Stimulated activated CD4-positive, alpha-beta T cell treated with anti-CD3 and anti-CD28 coated beads, Interleukin-12 subunit alpha, Interleukin-12 subunit beta, amount 100 ng/mL, for 24 hours (primary cell): ENCODE measurements at regions not wholly inside any gene's neighbourhood (a gene's known extent, or its start where the extent isn't known, plus 50 kb on each side); places are given as distances from the start of the nearest gene placed in this dataset.

ENCODE experiments used
- DNase-seq, 2 experiments: peaks; one replicate each; pipeline ENCODE4 v3.0.0-alpha.2; 2020; ENCODE audit warnings: low read depth in 2 of 2

DNA sequence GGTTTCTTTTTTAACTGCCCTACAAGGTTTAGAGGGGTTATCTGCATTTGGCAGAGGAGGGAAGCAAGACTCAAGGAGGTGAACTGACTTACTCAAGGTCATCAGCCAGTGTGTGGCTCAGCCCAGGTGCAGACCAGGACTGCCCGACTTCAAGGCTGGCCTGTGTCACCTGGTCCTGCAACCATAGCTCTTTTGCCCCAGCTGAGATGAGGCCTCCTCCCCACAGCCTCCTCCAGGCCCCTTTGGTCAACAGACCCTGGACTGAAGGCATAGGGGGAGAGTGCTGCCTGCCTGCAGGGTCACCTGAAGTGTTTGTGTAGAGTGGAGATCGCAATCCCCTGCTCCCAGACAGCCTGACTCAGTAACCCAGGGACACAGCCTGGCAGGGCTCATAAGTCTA lies 168.5 kb upstream of the GLI2 start:
- no peak for DNase-seq

- DNase-seq, result no peak
Measured at GRCh38 chr2:120568089-120568974, 167.3 kb upstream of the GLI2 start.

DNA sequence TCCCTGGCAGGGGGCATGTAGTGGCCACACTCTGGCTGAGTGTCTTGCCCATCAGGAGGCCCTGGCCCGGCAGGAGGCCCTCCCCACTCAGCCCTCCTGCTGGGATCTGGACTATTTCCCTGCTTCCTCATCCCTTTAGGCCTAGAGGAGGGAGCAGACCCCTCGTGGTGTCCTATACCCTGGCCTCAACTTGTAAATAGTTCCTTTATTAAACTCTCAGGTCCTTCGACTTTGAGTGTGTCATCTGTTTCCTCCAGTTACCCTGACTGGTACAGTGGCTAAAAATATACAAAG lies 166.7 kb upstream of the GLI2 start:
- no peak for DNase-seq

GRCh38 chr2:120570001-120570400 lies 165.7 kb upstream of the GLI2 start:
- no peak for DNase-seq

DNA sequence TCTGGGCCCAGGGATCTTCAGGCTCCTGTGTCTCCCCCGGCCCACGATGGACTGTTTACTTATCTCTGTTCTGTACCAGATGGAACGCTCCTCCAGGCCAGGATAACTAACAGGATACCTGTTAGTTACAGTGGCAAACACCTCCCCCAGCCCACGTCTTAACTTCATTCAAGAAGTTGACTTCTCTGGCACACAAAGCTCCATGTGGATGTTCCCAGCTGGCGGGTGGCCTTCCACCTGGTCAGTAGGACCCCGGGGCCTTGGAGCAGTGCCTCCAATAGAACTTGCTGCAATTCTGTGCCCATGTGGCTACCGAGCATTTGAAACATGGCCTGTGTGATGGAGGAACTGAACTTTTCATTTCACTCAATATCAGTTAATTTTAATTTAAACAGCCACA lies 165.1 kb upstream of the GLI2 start:
- DNase-seq, result no peak

GRCh38 chr2:120571015-120571728 lies 164.5 kb upstream of the GLI2 start:
- no peak for DNase-seq

DNA sequence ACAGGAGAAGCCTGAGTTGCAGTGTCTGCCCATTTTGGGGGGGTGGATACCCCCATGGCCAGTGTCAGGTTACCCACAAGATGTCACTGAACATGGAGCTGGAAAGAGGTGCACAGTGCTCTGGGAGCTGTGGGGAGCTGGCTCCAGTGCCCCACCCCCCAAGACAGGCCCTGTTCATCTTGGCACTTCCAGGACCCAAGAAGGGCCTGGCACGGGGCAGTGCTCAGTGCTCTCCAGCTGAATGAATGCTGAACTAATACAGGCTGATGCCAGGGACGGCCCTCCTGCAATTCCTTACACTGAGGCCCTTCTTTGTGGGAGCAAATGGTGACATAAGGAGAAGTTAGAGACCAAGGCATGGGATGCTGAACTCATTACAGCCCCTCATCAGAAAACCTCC lies 163.4 kb upstream of the GLI2 start:
- DNase-seq, result no peak

DNA sequence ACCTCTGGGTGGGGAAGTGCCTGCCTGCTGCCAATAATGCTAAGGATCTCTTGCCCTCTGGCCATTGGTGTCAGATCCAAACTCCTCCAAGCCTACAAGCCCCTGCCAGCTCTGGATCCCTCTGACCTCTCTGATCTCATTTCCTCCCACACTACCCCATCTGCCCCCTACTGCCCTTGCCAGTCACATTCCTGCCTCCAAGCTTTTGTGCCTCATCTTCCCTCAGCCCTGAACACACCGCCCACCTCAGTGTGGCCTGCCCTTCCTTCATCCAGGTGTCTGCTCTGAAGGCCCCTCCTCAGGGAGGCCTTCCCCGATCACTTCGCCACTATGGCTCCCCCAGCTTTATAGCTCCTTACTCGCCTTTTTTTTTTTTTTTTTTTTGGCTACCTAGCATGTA lies 161.0 kb upstream of the GLI2 start:
- DNase-seq, result no peak

DNA sequence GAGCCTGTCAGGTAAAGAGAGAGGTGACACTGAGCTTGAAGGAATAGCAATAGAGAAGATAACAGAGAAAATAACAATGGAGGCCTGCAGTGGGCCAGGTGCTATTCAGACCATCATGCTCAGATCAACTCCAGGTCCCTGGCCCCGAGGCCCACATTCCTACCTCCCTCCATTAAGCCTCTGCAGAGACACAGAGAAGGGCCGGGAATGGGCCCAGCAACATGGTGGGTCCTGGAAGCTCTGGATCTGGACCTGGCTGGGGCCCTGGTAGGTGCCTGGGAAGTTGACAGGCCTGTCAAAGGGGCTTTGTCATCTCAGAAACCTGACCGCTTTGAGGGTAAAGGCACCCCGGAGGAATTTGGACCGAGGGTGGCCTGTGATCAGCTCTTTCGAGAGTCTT lies 159.7 kb upstream of the GLI2 start:
- no peak for DNase-seq

DNA sequence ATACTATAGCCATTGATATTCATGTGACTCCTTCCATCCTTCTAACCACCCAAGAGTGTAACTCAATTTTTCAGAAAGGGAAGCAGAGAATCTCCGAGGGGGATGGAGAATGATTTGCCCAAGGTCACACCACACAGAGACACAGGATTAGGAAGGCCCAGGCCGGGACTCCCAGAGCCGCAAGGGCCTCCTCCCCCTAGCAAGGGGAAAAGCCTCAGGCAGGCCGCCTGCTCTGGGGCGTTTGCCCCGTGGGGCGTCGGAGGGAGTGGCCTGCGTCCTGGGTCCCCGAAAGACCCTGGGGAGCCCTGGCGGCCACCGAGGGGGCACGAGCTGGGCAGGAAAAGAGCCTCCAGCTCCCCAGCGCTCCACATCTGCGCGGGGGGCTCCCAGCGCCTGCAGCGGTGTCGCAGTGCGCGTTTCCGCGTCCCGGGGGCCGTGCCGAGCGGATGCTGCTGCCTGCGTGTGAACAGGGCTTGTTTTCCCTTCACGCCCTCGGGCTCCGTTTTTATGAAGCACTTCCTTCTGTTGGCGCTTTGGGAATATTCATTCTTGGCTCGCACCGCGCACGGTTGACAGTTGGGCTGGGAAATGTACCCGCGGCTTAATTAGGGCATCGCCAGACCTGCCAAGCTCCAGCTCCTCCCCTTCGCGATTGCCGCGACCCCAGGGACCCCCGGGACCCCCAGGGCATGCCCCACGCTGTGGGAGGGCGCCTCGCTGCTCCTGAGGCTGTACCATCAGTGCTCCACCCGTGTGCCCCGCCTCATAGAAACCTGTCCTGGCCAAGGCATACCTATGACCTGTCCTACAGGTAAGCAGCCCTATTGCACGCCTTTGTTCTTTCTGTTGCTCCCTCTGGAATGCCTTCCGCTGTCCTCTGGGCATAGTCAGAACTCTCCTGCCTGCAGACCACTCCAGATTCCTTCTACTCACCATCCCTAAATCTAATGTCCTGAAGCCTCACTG lies 158.9 kb upstream of the GLI2 start:
- no peak for DNase-seq

DNA sequence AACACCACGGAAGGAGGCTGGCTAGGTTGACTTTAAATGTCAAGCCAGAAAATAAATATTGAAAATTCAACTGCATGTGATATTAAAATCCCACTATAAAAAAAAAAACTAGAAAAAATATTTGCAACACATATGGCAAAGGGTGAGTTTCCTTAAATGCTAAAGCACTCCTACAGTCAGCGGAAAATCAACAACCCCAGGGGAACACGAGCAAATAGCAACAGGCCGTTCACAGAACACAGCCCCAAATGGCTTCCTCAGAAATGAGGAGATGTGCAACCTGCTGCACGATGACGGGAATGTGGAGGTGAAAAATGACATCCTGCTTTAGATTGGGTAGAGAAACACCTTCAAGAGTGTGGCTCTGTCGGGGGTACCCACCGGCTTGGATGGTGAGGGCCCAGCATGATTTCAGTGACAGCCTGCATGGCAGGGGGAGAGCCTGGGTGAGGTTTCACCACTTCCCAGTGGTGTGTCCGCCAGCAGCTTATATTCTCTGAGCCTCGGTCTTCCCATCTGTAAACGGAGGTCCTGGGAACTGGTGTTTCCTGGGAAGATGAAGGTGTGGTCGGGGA lies 157.9 kb upstream of the GLI2 start:
- DNase-seq, result no peak

- DNase-seq, result no peak
Measured at GRCh38 chr2:120578576-120579352, 156.9 kb upstream of the GLI2 start.

- DNase-seq, result no peak
Measured at GRCh38 chr2:120579916-120580685, 155.6 kb upstream of the GLI2 start.

DNA sequence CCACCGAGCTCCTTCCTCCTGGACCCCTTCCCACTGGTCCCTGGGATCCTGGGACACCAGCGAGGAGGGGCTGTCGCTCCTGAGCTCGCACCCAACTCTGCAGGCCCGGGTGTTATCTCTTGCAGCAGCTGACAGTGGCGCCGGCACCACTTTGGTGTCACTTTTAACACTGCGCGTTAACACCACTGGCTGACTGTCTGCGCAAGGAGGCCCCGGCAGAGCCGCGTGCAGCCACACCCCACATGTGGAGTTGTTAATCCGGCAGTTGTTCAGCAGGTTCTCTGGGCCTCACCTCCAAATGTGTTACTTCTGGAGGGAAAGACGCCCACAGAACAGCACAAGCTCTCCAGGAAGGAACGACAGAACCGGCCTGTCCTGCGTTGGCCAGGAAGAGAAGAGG lies 155.0 kb upstream of the GLI2 start:
- DNase-seq, result no peak

- no peak for DNase-seq
Measured at GRCh38 chr2:120583121-120583520, 152.5 kb upstream of the GLI2 start.

GRCh38 chr2:120583851-120584570 lies 151.7 kb upstream of the GLI2 start:
- no peak for DNase-seq

GRCh38 chr2:120586507-120587278 lies 149.0 kb upstream of the GLI2 start:
- no peak for DNase-seq

GRCh38 chr2:120587279-120587996 lies 148.2 kb upstream of the GLI2 start:
- no peak for DNase-seq
